OCI-LY7 (cell line): ENCODE measurements at regions not wholly inside any gene's neighbourhood (a gene's known extent, or its start where the extent isn't known, plus 50 kb on each side); places are given as distances from the start of the nearest gene placed in this dataset.

Experiments
- BruUV-seq: library from RNA; stranded (reverse); fragments of 400-500 nt; replicated peaks from 2 replicates; lab custom pipeline; 2021; lab: Mats Ljungman, UMichigan
- CTCF ChIA-PET: fragments of 300-600 bp; sonication (Branson Sonifier 250); formaldehyde crosslinking; loops from one replicate; lab custom pipeline; 2022; ENCODE audit warnings: antibody characterized with exemption; ENCODE audit not compliant: unreplicated experiment; lab: Charles Lee
- POLR2A ChIA-PET: fragments of 300-600 bp; sonication (Branson Sonifier 250); formaldehyde crosslinking; loops from one replicate; lab custom pipeline; 2022; ENCODE audit warnings: antibody characterized with exemption; lab: Charles Lee
- DNase-seq: peaks from one replicate; pipeline ENCODE4 v3.0.0-alpha.2; 2015; ENCODE audit warnings: low spot score
- H2AFZ ChIP-seq: fragments of 200-600 bp; sonication (generic), shearing (Covaris generic); 2 replicates; pipeline ENCODE4 v1.6.1; 2014; ENCODE audit warnings: mild to moderate bottlenecking, antibody characterized with exemption, low read length, moderate library complexity
- H3K27ac ChIP-seq: fragments of 200-600 bp; sonication (generic); 2 replicates; pipeline ENCODE4 v1.5.1; 2014; ENCODE audit warnings: mixed run types, low read depth, mild to moderate bottlenecking, moderate library complexity, low read length, inconsistent platforms; ENCODE audit not compliant: poor library complexity, severe bottlenecking
- H3K36me3 ChIP-seq: fragments of 200-600 bp; sonication (generic); 2 replicates; pipeline ENCODE4 v1.6.1; 2014; ENCODE audit warnings: mild to moderate bottlenecking, antibody characterized with exemption, low read length, moderate library complexity, mixed read lengths; ENCODE audit not compliant: insufficient read depth
- H3K4me1 ChIP-seq: fragments of 200-600 bp; sonication (generic); 2 replicates; pipeline ENCODE4 v1.5.1; 2014; ENCODE audit warnings: mild to moderate bottlenecking, low read length; ENCODE audit not compliant: insufficient read depth, poor library complexity, severe bottlenecking
- H3K4me2 ChIP-seq: fragments of 200-600 bp; sonication (generic); 2 replicates; pipeline ENCODE4 v1.6.1; 2014; ENCODE audit warnings: mild to moderate bottlenecking, low read length
- H3K4me3 ChIP-seq: fragments of 200-600 bp; sonication (generic); 2 replicates; pipeline ENCODE4 v1.5.1; 2014; ENCODE audit warnings: mild to moderate bottlenecking, low read depth, low read length; ENCODE audit not compliant: poor library complexity, severe bottlenecking
- H3K79me2 ChIP-seq: fragments of 200-600 bp; sonication (generic); 2 replicates; pipeline ENCODE4 v1.6.1; 2016; ENCODE audit warnings: low read depth, mild to moderate bottlenecking, low read length, moderate library complexity, mixed read lengths; ENCODE audit not compliant: insufficient read depth
- H3K9me2 ChIP-seq: fragments of 200-600 bp; sonication (generic); 2 replicates; pipeline ENCODE4 v1.6.1; 2016; ENCODE audit warnings: mild to moderate bottlenecking, low read length, mixed read lengths; ENCODE audit not compliant: insufficient read depth
- H3K9me3 ChIP-seq: fragments of 200-600 bp; sonication (generic); 2 replicates; pipeline ENCODE4 v1.6.1; 2014; ENCODE audit warnings: mild to moderate bottlenecking, mixed run types, low read length, mixed read lengths
- H4K20me1 ChIP-seq: fragments of 200-600 bp; sonication (generic); 2 replicates; pipeline ENCODE4 v1.6.1; 2014; ENCODE audit warnings: mild to moderate bottlenecking, antibody characterized with exemption, low read length, moderate library complexity, mixed read lengths; ENCODE audit not compliant: insufficient read depth
- CTCF ChIP-seq: fragments of 200-600 bp; sonication (generic); conservative IDR thresholded peaks from 2 replicates; pipeline ENCODE4 v1.5.1; 2014; ENCODE audit warnings: mild to moderate bottlenecking, antibody characterized with exemption, low read length, moderate library complexity, mixed read lengths
- EZH2phosphoT487 ChIP-seq: fragments of 200-600 bp; sonication (generic); IDR thresholded peaks from 2 replicates; pipeline ENCODE4 v1.6.1; 2018; ENCODE audit warnings: low read depth, borderline replicate concordance, mild to moderate bottlenecking, mixed run types, antibody characterized with exemption, low read length, moderate library complexity, mixed read lengths
- intact Hi-C: fragments of 100-400 bp; cut with micrococcal nuclease; formaldehyde crosslinking; loops from one replicate; pipeline ENCODE4 v1.10.0; 2022; ENCODE audit not compliant: unreplicated experiment

GRCh38 chr6:150715133-150715532 lies 115.4 kb downstream of the PLEKHG1 start:
- no peak overlapping the region for H3K27ac ChIP-seq
- no peaks in the 10 kb centered on the region for H4K20me1 ChIP-seq
- intact Hi-C loops = no loop called here
- H2AFZ ChIP-seq = no peak overlapping the region
- BruUV-seq = no TSS peak
- H3K36me3 ChIP-seq = no peaks in the 10 kb centered on the region
- TF ChIP-seq EZH2phosphoT487 (no peak), CTCF (no peak)
- no peaks in the 10 kb centered on the region for H3K9me3 ChIP-seq
- H3K4me3 ChIP-seq = no peak overlapping the region
- peaks cover 13% of the 10 kb centered on the region for H3K4me1 ChIP-seq
- ChIA-PET CTCF (no interaction called here), POLR2A (interaction anchor here (0.6 to 0.7 kb wide), 3 partner anchors 27 to 299 kb away, joined by 3 read pairs; no protein-coding TSS in a partner anchor)
- no peak for DNase-seq
- H3K4me2 ChIP-seq = no peak overlapping the region
- H3K9me2 ChIP-seq = no peaks in the 10 kb centered on the region
- H3K79me2 ChIP-seq = no peaks in the 10 kb centered on the region

GRCh38 chr6:150717419-150717818 lies 117.7 kb downstream of the PLEKHG1 start:
- POLR2A ChIA-PET = interaction anchor here (1.4 kb wide), 1 partner anchor 80 kb away, joined by 3 read pairs; no protein-coding TSS in a partner anchor
- intact Hi-C loops = no loop called here
- no peaks in the 10 kb centered on the region for H3K9me3 ChIP-seq
- no peak overlapping the region for H3K27ac ChIP-seq
- no peaks in the 10 kb centered on the region for H4K20me1 ChIP-seq
- H2AFZ ChIP-seq = no peak overlapping the region
- peaks cover 36% of the 10 kb centered on the region for H3K4me1 ChIP-seq
- no peak for DNase-seq
- CTCF ChIA-PET = no interaction called here
- BruUV-seq = no TSS peak
- H3K4me3 ChIP-seq = no peak overlapping the region
- H3K4me2 ChIP-seq = no peak overlapping the region
- no peaks in the 10 kb centered on the region for H3K9me2 ChIP-seq
- H3K79me2 ChIP-seq = no peaks in the 10 kb centered on the region
- TF ChIP-seq EZH2phosphoT487 = no peak
- no peak for TF ChIP-seq CTCF
- H3K36me3 ChIP-seq = no peaks in the 10 kb centered on the region

GRCh38 chr6:150719099-150719766 lies 119.5 kb downstream of the PLEKHG1 start:
- Histone ChIP-seq H3K4me1 (peaks cover 54% of the 10 kb centered on the region), H3K9me2 (no peaks in the 10 kb centered on the region), H3K79me2 (no peaks in the 10 kb centered on the region), H2AFZ (no peak overlapping the region), H3K4me3 (no peak overlapping the region), H3K4me2 (peak overlapping the region; percentile 84), H3K27ac (no peak overlapping the region), H4K20me1 (no peaks in the 10 kb centered on the region), H3K36me3 (no peaks in the 10 kb centered on the region), H3K9me3 (no peaks in the 10 kb centered on the region)
- ChIA-PET CTCF (interaction anchor here (0.6 to 1.2 kb wide), 2 partner anchors 16 to 33 kb away, joined by 3 read pairs; no protein-coding TSS in a partner anchor), POLR2A (interaction anchor here (0.7 to 2.9 kb wide), 9 partner anchors 12 to 115 kb away, joined by 3 to 13 read pairs (median 3); no protein-coding TSS in a partner anchor)
- intact Hi-C loops = no loop called here
- no TSS peak for BruUV-seq
- DNase-seq = no peak
- TF ChIP-seq CTCF (no peak), EZH2phosphoT487 (no peak)
